Dedifferentiated amniotic fluid mesenchymal stem cell (primary cell): ENCODE measurements at regions not wholly inside any gene's neighbourhood (a gene's known extent, or its start where the extent isn't known, plus 50 kb on each side); places are given as distances from the start of the nearest gene placed in this dataset.
A peak's percentile ranks its signal among the peaks of the same experiment; 100 is the strongest.
"Not testable (repeated sequence)": the region's sequence is repeated elsewhere in the genome, so short reads cannot be mapped to it uniquely, and the experiment has no call there.

Source experiments
- DNase-seq: peaks from one replicate; pipeline ENCODE4 v3.0.0-alpha.2; 2016; ENCODE audit errors: extremely low spot score

GRCh38 chr3:178967177-178967532 is 104.5 kb downstream of the ZMAT3 start:
- no peak for DNase-seq

DNA sequence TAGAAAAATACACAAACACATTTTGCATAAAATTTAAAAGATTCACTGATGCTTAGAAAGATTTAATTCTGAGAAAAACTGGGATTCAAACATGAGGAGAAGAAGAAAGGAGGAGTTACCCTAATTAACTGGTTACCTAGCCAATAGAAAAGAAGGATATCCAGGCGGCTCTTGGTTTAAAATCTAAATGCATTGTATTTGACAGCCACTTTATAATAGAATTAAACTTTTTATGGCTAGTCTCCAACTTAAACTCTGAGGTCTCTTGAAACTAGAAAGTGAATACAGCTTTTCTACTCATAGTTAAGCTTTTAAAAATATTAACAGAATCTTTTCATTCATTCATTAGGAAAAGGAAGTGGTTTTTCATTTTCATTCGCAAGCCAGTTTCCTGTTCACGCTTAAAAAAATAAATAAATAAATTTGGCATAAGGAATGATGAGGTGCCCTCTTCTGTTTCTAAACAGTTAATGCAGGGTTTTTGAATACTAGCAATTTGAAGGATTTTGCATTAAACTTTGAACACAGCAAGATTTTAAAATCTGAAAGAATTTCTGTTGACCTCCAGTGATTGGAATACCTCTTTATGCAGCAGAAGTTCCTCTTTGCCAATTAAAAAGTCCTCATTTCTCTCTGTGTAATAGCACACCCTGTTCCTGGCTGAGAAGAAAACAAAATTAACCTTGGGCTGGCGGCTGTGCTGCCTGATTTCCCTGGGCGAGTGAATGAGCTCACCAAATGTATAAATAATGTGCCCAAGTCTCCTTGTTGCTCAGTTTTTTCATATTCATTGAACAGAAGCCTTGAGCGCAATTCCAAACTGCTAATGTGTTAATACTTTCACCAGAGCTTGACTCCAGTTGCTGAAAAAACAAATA is 105.1 kb downstream of the ZMAT3 start:
- peak; percentile 36 for DNase-seq

DNA sequence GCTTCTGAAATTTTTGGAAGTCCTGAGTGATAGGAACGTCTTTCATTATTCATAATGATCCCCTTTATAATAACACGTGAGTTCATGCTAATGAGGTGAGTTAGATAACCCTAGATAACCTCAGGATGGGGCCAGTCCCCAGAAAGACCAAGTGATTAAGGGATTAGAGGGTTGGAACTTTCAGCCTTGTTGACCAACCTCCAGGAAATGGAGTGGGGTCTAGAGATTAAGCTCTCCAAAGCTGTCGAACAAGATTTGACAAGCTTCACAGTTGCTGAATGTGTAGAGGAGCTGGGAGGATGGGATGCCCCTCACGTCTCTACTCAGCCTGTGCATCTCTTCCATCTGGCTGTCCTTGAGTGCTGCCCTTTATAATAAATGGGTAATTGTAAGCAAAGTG is 107.1 kb downstream of the ZMAT3 start:
- no peak for DNase-seq

GRCh38 chr3:178960918-178961317 is 110.7 kb downstream of the ZMAT3 start:
- no peak for DNase-seq

GRCh38 chr3:178960181-178960580 is 111.4 kb downstream of the ZMAT3 start:
- DNase-seq = no peak

DNA sequence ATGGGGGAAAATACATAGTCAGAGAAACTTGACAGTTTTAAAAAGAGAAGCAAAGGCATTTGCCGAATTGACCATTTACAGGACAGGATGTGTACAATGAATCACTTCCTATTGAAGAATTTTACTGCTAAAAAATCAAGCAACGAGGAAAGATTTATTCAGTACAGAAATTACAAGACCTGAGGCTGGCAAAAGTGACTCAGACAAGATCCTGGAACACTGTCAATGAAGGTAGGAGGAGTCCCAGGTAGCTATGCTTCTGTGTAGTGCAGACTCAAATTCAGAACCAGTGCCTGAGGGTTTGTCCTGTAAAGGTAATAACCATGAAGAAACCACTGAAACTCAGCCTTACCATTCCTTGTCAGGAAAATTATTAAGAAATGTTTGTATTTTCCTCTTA is 120.9 kb downstream of the ZMAT3 start:
- DNase-seq = no peak

- DNase-seq = peak; percentile 3
Measured at GRCh38 chr3:178949896-178950295, 121.7 kb downstream of the ZMAT3 start.

DNA sequence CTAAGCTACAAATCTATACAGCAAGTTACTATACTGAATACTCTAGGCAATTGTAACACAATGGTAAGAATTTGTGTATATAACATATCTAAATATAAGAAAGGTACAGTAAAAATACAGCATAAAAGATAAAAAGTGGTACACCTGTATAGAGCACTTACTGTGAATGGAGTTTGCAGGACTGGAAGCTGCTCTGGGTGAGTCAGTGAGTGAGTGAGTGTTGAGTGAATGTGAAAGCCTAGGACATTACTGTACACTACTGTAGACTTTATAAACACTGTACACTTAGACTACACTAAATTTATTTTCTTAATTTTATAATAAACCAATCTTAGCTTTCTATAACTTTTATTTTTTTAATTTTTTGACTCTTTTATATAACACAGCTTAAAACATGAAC is 123.1 kb downstream of the ZMAT3 start:
- DNase-seq = no peak

DNA sequence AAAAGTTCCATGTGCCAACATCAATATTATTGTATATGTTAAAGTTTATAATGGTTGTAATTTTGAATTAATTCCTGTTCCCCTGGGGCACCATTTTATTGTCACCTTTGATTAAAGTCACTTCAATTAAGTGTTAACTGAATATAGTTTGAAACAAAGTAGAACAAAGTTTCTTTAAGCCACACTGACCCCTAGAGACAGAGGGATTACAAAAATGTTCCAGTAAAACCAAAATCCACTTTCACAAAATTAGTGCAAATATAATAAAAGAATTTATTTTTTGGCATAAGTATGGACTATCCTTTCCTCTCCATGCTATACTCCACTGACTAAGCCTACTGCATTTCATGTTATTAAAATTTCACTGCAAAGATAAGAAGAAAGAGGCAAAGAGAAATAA is 123.9 kb downstream of the ZMAT3 start:
- no peak for DNase-seq

GRCh38 chr3:178942261-178942660 is 129.3 kb downstream of the ZMAT3 start:
- not testable (repeated sequence) for DNase-seq

- no peak for DNase-seq
Measured at GRCh38 chr3:178930116-178930515, 141.5 kb downstream of the ZMAT3 start.

- DNase-seq = no peak
Measured at GRCh38 chr3:178916223-178916622, 155.4 kb downstream of the ZMAT3 start.

DNA sequence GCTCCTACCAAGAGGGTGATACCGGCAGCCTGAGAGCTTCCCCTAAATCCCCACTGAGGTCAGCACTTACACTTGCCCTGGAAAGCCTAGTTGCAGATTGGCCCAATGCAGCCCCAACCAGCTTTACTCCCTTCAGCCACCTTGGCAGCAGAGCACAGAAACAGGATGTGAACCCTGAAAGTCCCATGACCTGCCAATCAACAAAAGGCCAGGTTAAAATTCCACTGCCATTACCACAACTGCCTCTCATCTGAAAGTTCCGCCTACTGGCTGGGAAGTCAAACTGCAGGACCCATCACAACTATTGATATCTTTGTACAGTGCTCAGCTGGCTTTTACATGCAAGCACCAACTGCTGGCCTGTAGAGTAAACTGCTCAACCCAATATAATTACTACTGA is 156.2 kb downstream of the ZMAT3 start:
- no peak for DNase-seq

GRCh38 chr3:178907081-178907480 is 164.5 kb downstream of the ZMAT3 start:
- DNase-seq = no peak

DNA sequence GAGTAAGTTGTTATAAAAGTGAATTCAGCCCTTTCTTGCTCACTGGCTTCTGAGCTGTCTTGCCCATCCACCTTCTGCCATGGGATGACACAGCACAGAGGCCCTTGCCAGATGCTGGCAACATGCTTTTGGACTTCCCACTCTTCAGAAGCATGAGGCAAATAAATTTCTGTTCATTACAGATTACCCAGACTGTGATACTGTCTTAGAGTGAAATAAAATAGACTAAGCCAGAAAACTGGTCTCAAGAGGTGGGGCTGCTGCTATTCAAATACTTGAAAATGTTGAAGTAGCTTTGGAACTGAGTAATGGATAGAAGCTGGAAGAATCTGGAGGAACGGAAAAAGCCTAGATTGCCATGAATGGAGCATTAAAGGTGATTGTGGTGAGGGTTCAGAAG is 170.4 kb downstream of the ZMAT3 start:
- DNase-seq = no peak

DNA sequence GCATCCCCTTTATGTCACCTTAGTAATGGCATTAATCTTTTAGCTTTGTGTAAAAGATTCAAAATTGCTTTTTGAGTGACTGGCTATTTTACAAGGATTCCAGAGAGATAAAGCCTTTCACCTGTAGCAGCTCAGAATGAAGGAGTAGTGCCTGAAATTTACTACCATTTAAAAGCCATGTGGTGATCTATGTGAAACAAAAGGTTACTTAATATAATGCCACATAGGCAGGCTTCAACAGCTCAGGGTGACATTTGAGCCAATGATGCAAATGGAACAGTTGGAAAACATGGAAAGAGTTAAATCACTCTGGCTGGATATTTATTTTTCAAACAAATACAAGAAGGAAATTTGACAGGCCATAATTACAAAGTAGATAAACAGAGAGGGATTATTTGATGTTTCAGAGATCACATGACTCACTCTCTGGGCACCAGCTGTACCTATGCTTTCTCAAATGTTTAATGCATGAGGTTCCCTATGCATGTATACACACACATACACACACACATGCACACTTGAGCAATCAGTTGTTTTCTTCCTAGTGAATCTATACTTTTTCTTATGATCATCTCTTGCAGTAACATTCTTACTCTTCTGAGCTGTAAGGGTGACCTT is 171.5 kb downstream of the ZMAT3 start:
- no peak for DNase-seq

- DNase-seq = no peak
Measured at GRCh38 chr3:178895178-178895789, 176.3 kb downstream of the ZMAT3 start.
